Activated CD4-positive, alpha-beta T cell treated with anti-CD3 and anti-CD28 coated beads for 48 hours (primary cell): ENCODE measurements at regions not wholly inside any gene's neighbourhood (a gene's known extent, or its start where the extent isn't known, plus 50 kb on each side); places are given as distances from the start of the nearest gene placed in this dataset.

Experiments
- DNase-seq: peaks from one replicate; pipeline ENCODE4 v3.0.0-alpha.2; 2020

- DNase-seq: no peak
Measured at GRCh38 chr16:64823481-64824075, 298.3 kb downstream of the CDH11 start.

GRCh38 chr16:64809876-64810629 is 311.8 kb downstream of the CDH11 start:
- DNase-seq: no peak

GRCh38 chr16:64808474-64808873 is 313.4 kb downstream of the CDH11 start:
- no peak for DNase-seq

- DNase-seq: no peak
Measured at GRCh38 chr16:64791756-64792155, 330.1 kb downstream of the CDH11 start.

GRCh38 chr16:64784635-64785034 is 337.2 kb downstream of the CDH11 start:
- no peak for DNase-seq

GRCh38 chr16:64782484-64782883 is 339.4 kb downstream of the CDH11 start:
- DNase-seq: no peak

GRCh38 chr16:64780445-64780844 is 341.4 kb downstream of the CDH11 start:
- no peak for DNase-seq

- no peak for DNase-seq
Measured at GRCh38 chr16:64778777-64779176, 343.1 kb downstream of the CDH11 start.

- no peak for DNase-seq
Measured at GRCh38 chr16:64773638-64774037, 348.2 kb downstream of the CDH11 start.

GRCh38 chr16:64773184-64773583 is 348.7 kb downstream of the CDH11 start:
- no peak for DNase-seq

GRCh38 chr16:64771273-64771672 is 350.6 kb downstream of the CDH11 start:
- DNase-seq: no peak

- DNase-seq: no peak
Measured at GRCh38 chr16:64762211-64762610, 359.7 kb downstream of the CDH11 start.

GRCh38 chr16:64754279-64754678 is 367.6 kb downstream of the CDH11 start:
- DNase-seq: no peak

- no peak for DNase-seq
Measured at GRCh38 chr16:64751906-64752305, 370.0 kb downstream of the CDH11 start.

GRCh38 chr16:64749346-64749745 is 372.5 kb downstream of the CDH11 start:
- no peak for DNase-seq

GRCh38 chr16:64745258-64745930 is 376.5 kb downstream of the CDH11 start:
- DNase-seq: no peak

- DNase-seq: no peak
Measured at GRCh38 chr16:64742455-64743223, 379.2 kb downstream of the CDH11 start.

- no peak for DNase-seq
Measured at GRCh38 chr16:64740261-64740660, 381.6 kb downstream of the CDH11 start.

GRCh38 chr16:64738321-64738960 is 383.4 kb downstream of the CDH11 start:
- DNase-seq: no peak

- DNase-seq: no peak
Measured at GRCh38 chr16:64736857-64737256, 385.0 kb downstream of the CDH11 start.

- DNase-seq: no peak
Measured at GRCh38 chr16:64731891-64732290, 390.0 kb downstream of the CDH11 start.

GRCh38 chr16:64730261-64730660 is 391.6 kb downstream of the CDH11 start:
- DNase-seq: no peak

GRCh38 chr16:64724339-64724738 is 397.5 kb downstream of the CDH11 start:
- no peak for DNase-seq
